SU-DHL-6 (cell line): ENCODE measurements at regions not wholly inside any gene's neighbourhood (a gene's known extent, or its start where the extent isn't known, plus 50 kb on each side); places are given as distances from the start of the nearest gene placed in this dataset.

Experiments used
- EZH2phosphoT487 ChIP-seq: fragments of 200-600 bp; sonication (generic), shearing (Covaris generic); conservative IDR thresholded peaks from 2 replicates; pipeline ENCODE4 v1.6.1; 2018; ENCODE audit warnings: mild to moderate bottlenecking, antibody characterized with exemption, low read length, moderate library complexity, mixed read lengths
- TF ChIP-seq, protein P1 (sequence below): fragments of 200-600 bp; sonication (generic); IDR thresholded peaks from one replicate; pipeline ENCODE4 v1.5.1; 2017; ENCODE audit warnings: antibody characterized with exemption, mild to moderate bottlenecking, low read length, moderate library complexity; ENCODE audit not compliant: insufficient read depth, poor library complexity, severe bottlenecking

DNA sequence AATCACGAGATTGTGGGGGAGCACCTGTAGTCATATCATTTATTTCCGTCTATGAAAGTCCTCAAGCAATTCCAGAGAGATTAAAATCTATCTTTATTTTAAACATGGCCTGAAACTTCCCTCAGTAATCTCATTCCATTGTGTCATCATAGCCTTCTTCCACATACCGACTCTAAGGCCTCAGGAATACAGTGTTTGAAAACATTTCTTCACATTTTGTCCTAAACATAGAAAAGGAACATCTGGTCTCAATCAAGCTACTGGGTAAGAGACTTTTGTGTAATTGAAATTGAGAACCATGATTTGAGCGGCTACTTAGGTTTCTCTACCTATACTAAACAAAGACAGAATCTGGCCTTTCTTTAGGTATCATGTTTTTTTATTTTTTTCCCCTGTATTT, 78.0 kb upstream of the ELMO1 start:
- TF ChIP-seq, protein P1, sequence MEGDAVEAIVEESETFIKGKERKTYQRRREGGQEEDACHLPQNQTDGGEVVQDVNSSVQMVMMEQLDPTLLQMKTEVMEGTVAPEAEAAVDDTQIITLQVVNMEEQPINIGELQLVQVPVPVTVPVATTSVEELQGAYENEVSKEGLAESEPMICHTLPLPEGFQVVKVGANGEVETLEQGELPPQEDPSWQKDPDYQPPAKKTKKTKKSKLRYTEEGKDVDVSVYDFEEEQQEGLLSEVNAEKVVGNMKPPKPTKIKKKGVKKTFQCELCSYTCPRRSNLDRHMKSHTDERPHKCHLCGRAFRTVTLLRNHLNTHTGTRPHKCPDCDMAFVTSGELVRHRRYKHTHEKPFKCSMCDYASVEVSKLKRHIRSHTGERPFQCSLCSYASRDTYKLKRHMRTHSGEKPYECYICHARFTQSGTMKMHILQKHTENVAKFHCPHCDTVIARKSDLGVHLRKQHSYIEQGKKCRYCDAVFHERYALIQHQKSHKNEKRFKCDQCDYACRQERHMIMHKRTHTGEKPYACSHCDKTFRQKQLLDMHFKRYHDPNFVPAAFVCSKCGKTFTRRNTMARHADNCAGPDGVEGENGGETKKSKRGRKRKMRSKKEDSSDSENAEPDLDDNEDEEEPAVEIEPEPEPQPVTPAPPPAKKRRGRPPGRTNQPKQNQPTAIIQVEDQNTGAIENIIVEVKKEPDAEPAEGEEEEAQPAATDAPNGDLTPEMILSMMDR: no peak
- TF ChIP-seq EZH2phosphoT487: no peak
